Prostate gland (tissue), 2 donors: ENCODE measurements at regions not wholly inside any gene's neighbourhood (a gene's known extent, or its start where the extent isn't known, plus 50 kb on each side); places are given as distances from the start of the nearest gene placed in this dataset.

Experiments used
- POLR2A ChIP-seq: fragments of 450-650 bp; IDR thresholded peaks from one replicate; pipeline ENCODE4 v1.6.1; 2016; ENCODE audit warnings: antibody characterized with exemption, mild to moderate bottlenecking
- POLR2AphosphoS5 ChIP-seq: sonication (generic); formaldehyde crosslinking; IDR thresholded peaks from one replicate; pipeline ENCODE4 v1.6.1; 2017; ENCODE audit warnings: antibody characterized with exemption
- TF ChIP-seq, protein P1 (sequence below), 4 experiments: fragments of 200-600 bp in 2 of 4; fragments of 450-650 bp in 2 of 4; sonication (generic) in 2 of 4; IDR thresholded peaks; 1 replicate in 3 of 4; 2 replicates in 1 of 4; pipeline ENCODE4 v1.5.1; 2016 to 2019; ENCODE audit warnings: antibody characterized with exemption in 4 of 4, mild to moderate bottlenecking in 2 of 4, moderate library complexity in 2 of 4

DNA sequence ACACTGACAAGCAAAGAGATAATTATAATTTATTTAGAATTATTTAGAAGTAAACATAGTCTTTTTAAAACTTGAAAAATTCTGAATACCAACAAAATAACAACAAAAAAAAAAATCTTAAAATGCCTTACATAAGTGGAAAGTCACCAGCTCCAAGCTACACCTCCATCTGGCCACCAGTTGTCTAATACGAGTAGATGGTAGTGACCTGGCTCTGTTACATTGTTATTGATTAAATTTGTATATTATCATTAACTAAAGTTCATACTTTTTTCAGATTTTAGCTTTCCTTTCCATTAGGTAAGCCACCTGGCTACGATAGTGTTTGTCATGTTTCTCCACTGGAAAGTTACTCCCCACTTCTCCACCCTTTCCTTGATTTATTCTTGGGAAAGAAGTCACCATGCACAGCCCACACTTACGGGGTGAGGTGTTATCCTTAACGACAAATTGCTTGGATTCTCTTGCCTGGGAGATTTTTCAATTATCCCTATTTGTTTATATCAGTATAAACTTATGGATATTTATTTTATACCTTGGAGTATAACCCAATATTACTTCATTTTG is 464.5 kb upstream of the CHAC2 start:
- TF ChIP-seq, protein P1, sequence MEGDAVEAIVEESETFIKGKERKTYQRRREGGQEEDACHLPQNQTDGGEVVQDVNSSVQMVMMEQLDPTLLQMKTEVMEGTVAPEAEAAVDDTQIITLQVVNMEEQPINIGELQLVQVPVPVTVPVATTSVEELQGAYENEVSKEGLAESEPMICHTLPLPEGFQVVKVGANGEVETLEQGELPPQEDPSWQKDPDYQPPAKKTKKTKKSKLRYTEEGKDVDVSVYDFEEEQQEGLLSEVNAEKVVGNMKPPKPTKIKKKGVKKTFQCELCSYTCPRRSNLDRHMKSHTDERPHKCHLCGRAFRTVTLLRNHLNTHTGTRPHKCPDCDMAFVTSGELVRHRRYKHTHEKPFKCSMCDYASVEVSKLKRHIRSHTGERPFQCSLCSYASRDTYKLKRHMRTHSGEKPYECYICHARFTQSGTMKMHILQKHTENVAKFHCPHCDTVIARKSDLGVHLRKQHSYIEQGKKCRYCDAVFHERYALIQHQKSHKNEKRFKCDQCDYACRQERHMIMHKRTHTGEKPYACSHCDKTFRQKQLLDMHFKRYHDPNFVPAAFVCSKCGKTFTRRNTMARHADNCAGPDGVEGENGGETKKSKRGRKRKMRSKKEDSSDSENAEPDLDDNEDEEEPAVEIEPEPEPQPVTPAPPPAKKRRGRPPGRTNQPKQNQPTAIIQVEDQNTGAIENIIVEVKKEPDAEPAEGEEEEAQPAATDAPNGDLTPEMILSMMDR (IDR thresholded peaks at IDR 0.05) = no peak
- TF ChIP-seq POLR2AphosphoS5 (no peak), POLR2A (no peak)
